Karpas-422 (cell line): ENCODE measurements at regions not wholly inside any gene's neighbourhood (a gene's known extent, or its start where the extent isn't known, plus 50 kb on each side); places are given as distances from the start of the nearest gene placed in this dataset.

Source experiments
- DNase-seq: peaks from one replicate; pipeline ENCODE4 v3.0.0-alpha.2; 2015
- H2AFZ ChIP-seq: fragments of 200-600 bp; sonication (generic); 2 replicates; pipeline ENCODE4 v1.6.1; 2014; ENCODE audit warnings: antibody characterized with exemption, low read length, mixed read lengths
- H3K27ac ChIP-seq: fragments of 200-600 bp; sonication (generic); 2 replicates; pipeline ENCODE4 v1.5.1; 2014; ENCODE audit warnings: mild to moderate bottlenecking, low read length, moderate library complexity
- H3K27me3 ChIP-seq: fragments of 200-600 bp; sonication (generic); 2 replicates; pipeline ENCODE4 v1.6.1; 2014; ENCODE audit warnings: low read length, mixed read lengths
- H3K36me3 ChIP-seq: fragments of 200-600 bp; sonication (generic); 2 replicates; pipeline ENCODE4 v1.6.1; 2014; ENCODE audit warnings: low read length, mixed read lengths; ENCODE audit not compliant: insufficient read depth
- H3K4me1 ChIP-seq: fragments of 200-600 bp; sonication (generic); 2 replicates; pipeline ENCODE4 v1.6.1; 2014; ENCODE audit warnings: mild to moderate bottlenecking, low read length, mixed read lengths
- H3K4me2 ChIP-seq: fragments of 200-600 bp; sonication (generic); 2 replicates; pipeline ENCODE4 v1.6.1; 2014; ENCODE audit warnings: low read length, low read depth, mild to moderate bottlenecking; ENCODE audit not compliant: poor library complexity, severe bottlenecking
- H3K4me3 ChIP-seq: fragments of 200-600 bp; sonication (generic); 2 replicates; pipeline ENCODE4 v1.5.1; 2014; ENCODE audit warnings: mild to moderate bottlenecking, antibody characterized with exemption, low read length, mixed read lengths
- H3K79me2 ChIP-seq: fragments of 200-600 bp; sonication (generic); 2 replicates; pipeline ENCODE4 v1.6.1; 2014; ENCODE audit warnings: mild to moderate bottlenecking, low read length, mixed read lengths
- H3K9ac ChIP-seq: fragments of 200-600 bp; sonication (generic); 2 replicates; pipeline ENCODE4 v1.6.0; 2014; ENCODE audit warnings: low read length
- H3K9me2 ChIP-seq: fragments of 200-600 bp; sonication (generic), shearing (Covaris generic); replicated peaks from 2 replicates; pipeline ENCODE4 v1.6.0; 2014; ENCODE audit warnings: mild to moderate bottlenecking, low read length, moderate library complexity; ENCODE audit not compliant: insufficient read depth
- H3K9me3 ChIP-seq: fragments of 300-700, 200-600 bp; sonication (generic); 2 replicates; pipeline ENCODE4 v1.6.1; 2014; ENCODE audit warnings: low read length, mixed read lengths
- H4K20me1 ChIP-seq: fragments of 200-600 bp; sonication (generic); 2 replicates; pipeline ENCODE4 v1.6.1; 2014; ENCODE audit warnings: mild to moderate bottlenecking, antibody characterized with exemption, low read length, low read depth; ENCODE audit not compliant: insufficient read depth

GRCh38 chr12:46711756-46712155 lies 114.0 kb downstream of the SLC38A4 start:
- no peak for DNase-seq
- Histone ChIP-seq H3K79me2 (no peaks in the 10 kb centered on the region), H3K4me1 (no peaks in the 10 kb centered on the region), H3K27ac (no peak overlapping the region), H3K36me3 (no peaks in the 10 kb centered on the region), H3K9me2 (no peaks in the 10 kb centered on the region), H3K4me2 (no peak overlapping the region), H3K4me3 (no peak overlapping the region), H2AFZ (no peak overlapping the region), H3K27me3 (no peaks in the 10 kb centered on the region), H3K9ac (no peak overlapping the region), H3K9me3 (no peaks in the 10 kb centered on the region), H4K20me1 (no peaks in the 10 kb centered on the region)

GRCh38 chr12:46710125-46710743 lies 115.6 kb downstream of the SLC38A4 start:
- Histone ChIP-seq H3K36me3 (no peaks in the 10 kb centered on the region), H3K4me2 (no peak overlapping the region), H3K9me3 (no peaks in the 10 kb centered on the region), H2AFZ (no peak overlapping the region), H3K27ac (no peak overlapping the region), H3K4me3 (no peak overlapping the region), H3K27me3 (no peaks in the 10 kb centered on the region), H4K20me1 (no peaks in the 10 kb centered on the region), H3K9ac (no peak overlapping the region), H3K4me1 (no peaks in the 10 kb centered on the region), H3K9me2 (no peaks in the 10 kb centered on the region), H3K79me2 (no peaks in the 10 kb centered on the region)
- no peak for DNase-seq

- H3K9me3 ChIP-seq: no peaks in the 10 kb centered on the region
- no peaks in the 10 kb centered on the region for H3K27me3 ChIP-seq
- no peak overlapping the region for H3K4me2 ChIP-seq
- DNase-seq: no peak
- H3K4me3 ChIP-seq: no peak overlapping the region
- H3K79me2 ChIP-seq: no peaks in the 10 kb centered on the region
- H3K27ac ChIP-seq: no peak overlapping the region
- no peaks in the 10 kb centered on the region for H3K36me3 ChIP-seq
- no peaks in the 10 kb centered on the region for H3K9me2 ChIP-seq
- H2AFZ ChIP-seq: no peak overlapping the region
- H3K9ac ChIP-seq: no peak overlapping the region
- H4K20me1 ChIP-seq: no peaks in the 10 kb centered on the region
- no peaks in the 10 kb centered on the region for H3K4me1 ChIP-seq
Measured at GRCh38 chr12:46702581-46703344, 123.0 kb downstream of the SLC38A4 start.

- Histone ChIP-seq H3K4me2 (no peak overlapping the region), H3K79me2 (no peaks in the 10 kb centered on the region), H3K36me3 (no peaks in the 10 kb centered on the region), H3K27me3 (no peaks in the 10 kb centered on the region), H3K4me3 (no peak overlapping the region), H3K9me2 (no peaks in the 10 kb centered on the region), H3K9ac (no peak overlapping the region), H3K4me1 (no peaks in the 10 kb centered on the region), H3K27ac (no peak overlapping the region), H2AFZ (no peak overlapping the region), H4K20me1 (no peaks in the 10 kb centered on the region), H3K9me3 (no peaks in the 10 kb centered on the region)
- DNase-seq: no peak
Measured at GRCh38 chr12:46701356-46701755, 124.4 kb downstream of the SLC38A4 start.

GRCh38 chr12:46699986-46700385 lies 125.8 kb downstream of the SLC38A4 start:
- H3K36me3 ChIP-seq: no peaks in the 10 kb centered on the region
- H3K4me2 ChIP-seq: no peak overlapping the region
- H3K4me1 ChIP-seq: no peaks in the 10 kb centered on the region
- DNase-seq: no peak
- no peaks in the 10 kb centered on the region for H3K79me2 ChIP-seq
- H3K27me3 ChIP-seq: no peaks in the 10 kb centered on the region
- no peaks in the 10 kb centered on the region for H4K20me1 ChIP-seq
- H3K9ac ChIP-seq: no peak overlapping the region
- no peak overlapping the region for H3K27ac ChIP-seq
- H3K4me3 ChIP-seq: no peak overlapping the region
- no peaks in the 10 kb centered on the region for H3K9me3 ChIP-seq
- H3K9me2 ChIP-seq: no peaks in the 10 kb centered on the region
- H2AFZ ChIP-seq: no peak overlapping the region

- no peaks in the 10 kb centered on the region for H3K9me2 ChIP-seq
- no peak for DNase-seq
Measured at GRCh38 chr12:46698003-46698402, 127.8 kb downstream of the SLC38A4 start.

GRCh38 chr12:46693518-46693917 lies 132.3 kb downstream of the SLC38A4 start:
- no peak overlapping the region for H3K4me3 ChIP-seq
- H3K36me3 ChIP-seq: no peaks in the 10 kb centered on the region
- H3K9me3 ChIP-seq: no peaks in the 10 kb centered on the region
- no peaks in the 10 kb centered on the region for H3K79me2 ChIP-seq
- H3K27ac ChIP-seq: no peak overlapping the region
- no peaks in the 10 kb centered on the region for H3K9me2 ChIP-seq
- H3K9ac ChIP-seq: no peak overlapping the region
- H3K4me2 ChIP-seq: no peak overlapping the region
- H3K27me3 ChIP-seq: no peaks in the 10 kb centered on the region
- H4K20me1 ChIP-seq: no peaks in the 10 kb centered on the region
- no peak for DNase-seq
- H2AFZ ChIP-seq: no peak overlapping the region
- no peaks in the 10 kb centered on the region for H3K4me1 ChIP-seq

More at GRCh38 chr12:46698003-46698402, 127.8 kb downstream of the SLC38A4 start:
- Histone ChIP-seq H3K4me2 (no peak overlapping the region), H3K9ac (no peak overlapping the region), H3K36me3 (no peaks in the 10 kb centered on the region), H3K4me1 (no peaks in the 10 kb centered on the region), H3K79me2 (no peaks in the 10 kb centered on the region), H4K20me1 (no peaks in the 10 kb centered on the region), H3K4me3 (no peak overlapping the region), H3K9me3 (no peaks in the 10 kb centered on the region), H2AFZ (no peak overlapping the region), H3K27ac (no peak overlapping the region), H3K27me3 (no peaks in the 10 kb centered on the region)

GRCh38 chr12:46693034-46693433 lies 132.8 kb downstream of the SLC38A4 start:
- H3K36me3 ChIP-seq: no peaks in the 10 kb centered on the region
- H3K9me3 ChIP-seq: no peaks in the 10 kb centered on the region
- H3K9me2 ChIP-seq: no peaks in the 10 kb centered on the region
- no peaks in the 10 kb centered on the region for H3K4me1 ChIP-seq
- no peak overlapping the region for H3K9ac ChIP-seq
- H3K4me3 ChIP-seq: no peak overlapping the region
- H3K27me3 ChIP-seq: no peaks in the 10 kb centered on the region
- no peak for DNase-seq
- H3K27ac ChIP-seq: no peak overlapping the region
- no peaks in the 10 kb centered on the region for H4K20me1 ChIP-seq
- no peaks in the 10 kb centered on the region for H3K79me2 ChIP-seq
- H2AFZ ChIP-seq: no peak overlapping the region
- no peak overlapping the region for H3K4me2 ChIP-seq
